Astrocyte (in vitro differentiated cells and primary cell): ENCODE measurements at regions not wholly inside any gene's neighbourhood (a gene's known extent, or its start where the extent isn't known, plus 50 kb on each side); places are given as distances from the start of the nearest gene placed in this dataset.

ENCODE experiments used
- DNase-seq: peaks from one replicate; pipeline ENCODE4 v3.0.0-alpha.2; 2010; ENCODE audit warnings: low read depth
- FAIRE-seq: peaks from 2 replicates; lab custom pipeline; 2011; peaks lifted over from hg19 to GRCh38; lab: Jason Lieb, UNC
- H2AFZ ChIP-seq: 2 replicates; pipeline ENCODE4 v1.6.0; 2012; ENCODE audit warnings: low read depth, low read length, inconsistent platforms
- H3K27ac ChIP-seq: 2 replicates; pipeline ENCODE4 v1.5.1; 2011; ENCODE audit warnings: low read depth, low read length, inconsistent platforms
- H3K27me3 ChIP-seq: 2 replicates; pipeline ENCODE4 v1.6.0; 2011; ENCODE audit warnings: low read length, inconsistent platforms; ENCODE audit not compliant: insufficient read depth
- H3K36me3 ChIP-seq: 2 replicates; pipeline ENCODE4 v1.5.1; 2011; ENCODE audit warnings: low read length, inconsistent platforms; ENCODE audit not compliant: insufficient read depth
- H3K4me1 ChIP-seq: 2 replicates; pipeline ENCODE4 v1.5.1; 2011; ENCODE audit warnings: low read length, inconsistent platforms; ENCODE audit not compliant: insufficient read depth
- H3K4me2 ChIP-seq: 2 replicates; pipeline ENCODE4 v1.6.0; 2012; ENCODE audit warnings: low read length, inconsistent platforms
- H3K4me3 ChIP-seq: 2 replicates; pipeline ENCODE4 v1.5.1; 2011; ENCODE audit warnings: low read depth, mild to moderate bottlenecking, low read length, inconsistent platforms; ENCODE audit not compliant: insufficient read depth
- H3K79me2 ChIP-seq: 2 replicates; pipeline ENCODE4 v1.6.0; 2012; ENCODE audit warnings: mild to moderate bottlenecking, low read length, inconsistent platforms; ENCODE audit not compliant: insufficient read depth
- H3K9ac ChIP-seq: 2 replicates; pipeline ENCODE4 v1.6.0; 2012; ENCODE audit warnings: mild to moderate bottlenecking, low read length, inconsistent platforms
- H3K9me3 ChIP-seq: 2 replicates; pipeline ENCODE4 v1.5.1; 2012; ENCODE audit warnings: low read depth, mild to moderate bottlenecking, low read length, inconsistent platforms; ENCODE audit not compliant: insufficient read depth
- H4K20me1 ChIP-seq: 2 replicates; pipeline ENCODE4 v1.6.0; 2012; ENCODE audit warnings: low read length, inconsistent platforms; ENCODE audit not compliant: insufficient read depth
- H3K27ac Mint-ChIP-seq: one replicate; pipeline ENCODE4 v1.8.0; 2021; ENCODE audit warnings: mild to moderate bottlenecking, mixed read lengths; ENCODE audit not compliant: unreplicated experiment
- H3K27me3 Mint-ChIP-seq: one replicate; pipeline ENCODE4 v1.8.0; 2021; ENCODE audit warnings: low read depth, mixed read lengths; ENCODE audit not compliant: unreplicated experiment
- H3K36me3 Mint-ChIP-seq: one replicate; pipeline ENCODE4 v1.8.0; 2021; ENCODE audit warnings: low read depth, mixed read lengths; ENCODE audit not compliant: unreplicated experiment
- H3K4me1 Mint-ChIP-seq: one replicate; pipeline ENCODE4 v1.8.0; 2021; ENCODE audit warnings: low read depth, mixed read lengths; ENCODE audit not compliant: unreplicated experiment
- H3K4me3 Mint-ChIP-seq: one replicate; pipeline ENCODE4 v1.8.0; 2021; ENCODE audit warnings: mild to moderate bottlenecking, moderate library complexity, mixed read lengths; ENCODE audit not compliant: unreplicated experiment
- H3K9me3 Mint-ChIP-seq: one replicate; pipeline ENCODE4 v1.8.0; 2021; ENCODE audit warnings: mild to moderate bottlenecking, mixed read lengths; ENCODE audit not compliant: unreplicated experiment
- EZH2 ChIP-seq: IDR thresholded peaks from 2 replicates; pipeline ENCODE4 v1.6.1; 2012; ENCODE audit warnings: mild to moderate bottlenecking, low read length, inconsistent platforms; ENCODE audit not compliant: insufficient read depth
- TF ChIP-seq, protein P1 (sequence below): IDR thresholded peaks from 2 replicates; pipeline ENCODE4 v1.5.1; 2011; ENCODE audit warnings: low read depth, mild to moderate bottlenecking, inconsistent platforms, low read length, moderate library complexity; ENCODE audit not compliant: insufficient read depth

GRCh38 chr13:109873351-109874123, 87.2 kb upstream of the IRS2 start:
- Histone ChIP-seq H3K9me3 (no peaks in the 10 kb centered on the region), H3K79me2 (no peaks in the 10 kb centered on the region), H3K9ac (no peak overlapping the region), H3K4me1 (peaks cover 19% of the 10 kb centered on the region), H2AFZ (no peak overlapping the region), H3K4me2 (no peak overlapping the region), H3K36me3 (no peaks in the 10 kb centered on the region), H3K4me3 (no peak overlapping the region), H3K27ac (no peak overlapping the region), H3K27me3 (no peaks in the 10 kb centered on the region), H4K20me1 (no peaks in the 10 kb centered on the region)
- Mint-ChIP-seq H3K27ac (peak overlapping the region; percentile 70), H3K4me1 (peaks cover 44% of the 10 kb centered on the region), H3K9me3 (no peaks in the 10 kb centered on the region), H3K27me3 (peaks cover 4% of the 10 kb centered on the region), H3K4me3 (peak overlapping the region; percentile 14), H3K36me3 (no peaks in the 10 kb centered on the region)
- DNase-seq: no peak
- TF ChIP-seq EZH2: no peak
- TF ChIP-seq, protein P1, sequence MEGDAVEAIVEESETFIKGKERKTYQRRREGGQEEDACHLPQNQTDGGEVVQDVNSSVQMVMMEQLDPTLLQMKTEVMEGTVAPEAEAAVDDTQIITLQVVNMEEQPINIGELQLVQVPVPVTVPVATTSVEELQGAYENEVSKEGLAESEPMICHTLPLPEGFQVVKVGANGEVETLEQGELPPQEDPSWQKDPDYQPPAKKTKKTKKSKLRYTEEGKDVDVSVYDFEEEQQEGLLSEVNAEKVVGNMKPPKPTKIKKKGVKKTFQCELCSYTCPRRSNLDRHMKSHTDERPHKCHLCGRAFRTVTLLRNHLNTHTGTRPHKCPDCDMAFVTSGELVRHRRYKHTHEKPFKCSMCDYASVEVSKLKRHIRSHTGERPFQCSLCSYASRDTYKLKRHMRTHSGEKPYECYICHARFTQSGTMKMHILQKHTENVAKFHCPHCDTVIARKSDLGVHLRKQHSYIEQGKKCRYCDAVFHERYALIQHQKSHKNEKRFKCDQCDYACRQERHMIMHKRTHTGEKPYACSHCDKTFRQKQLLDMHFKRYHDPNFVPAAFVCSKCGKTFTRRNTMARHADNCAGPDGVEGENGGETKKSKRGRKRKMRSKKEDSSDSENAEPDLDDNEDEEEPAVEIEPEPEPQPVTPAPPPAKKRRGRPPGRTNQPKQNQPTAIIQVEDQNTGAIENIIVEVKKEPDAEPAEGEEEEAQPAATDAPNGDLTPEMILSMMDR: no peak
- FAIRE-seq: no peak

DNA sequence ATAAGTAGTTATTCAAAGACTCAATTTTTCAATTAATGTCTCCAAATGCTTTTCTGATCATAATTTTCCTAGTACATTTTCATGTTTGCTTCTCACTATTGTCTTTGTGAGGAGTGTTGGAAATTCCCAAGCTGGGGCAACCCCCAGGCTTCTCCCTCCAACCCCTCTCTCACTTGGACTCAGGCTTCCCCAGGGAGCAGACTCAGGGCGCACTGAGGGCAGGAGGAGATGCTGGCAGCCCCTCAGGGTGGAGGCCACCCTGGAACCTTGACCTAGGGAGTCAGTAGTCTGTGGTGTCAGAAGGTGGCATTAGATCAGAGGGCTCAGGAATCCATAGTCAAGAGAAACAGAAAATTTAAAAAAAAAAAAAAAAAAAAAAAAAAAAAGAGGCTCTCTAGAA, 86.5 kb upstream of the IRS2 start:
- Mint-ChIP-seq H3K4me1 (peaks cover 48% of the 10 kb centered on the region), H3K27ac (no peak overlapping the region), H3K9me3 (no peaks in the 10 kb centered on the region), H3K36me3 (no peaks in the 10 kb centered on the region), H3K27me3 (peaks cover 4% of the 10 kb centered on the region), H3K4me3 (no peak overlapping the region)
- no peaks in the 10 kb centered on the region for H3K27me3 ChIP-seq
- DNase-seq (no peak), FAIRE-seq (no peak)
- no peak overlapping the region for H3K4me3 ChIP-seq
- no peak overlapping the region for H3K9ac ChIP-seq
- H2AFZ ChIP-seq: no peak overlapping the region
- H3K79me2 ChIP-seq: no peaks in the 10 kb centered on the region
- H3K27ac ChIP-seq: no peak overlapping the region
- H4K20me1 ChIP-seq: no peaks in the 10 kb centered on the region
- H3K36me3 ChIP-seq: no peaks in the 10 kb centered on the region
- TF ChIP-seq, protein P1: no peak
- TF ChIP-seq EZH2: no peak
- H3K4me1 ChIP-seq: peaks cover 19% of the 10 kb centered on the region
- H3K4me2 ChIP-seq: no peak overlapping the region
- H3K9me3 ChIP-seq: no peaks in the 10 kb centered on the region
